ENCODE measurements at regions not wholly inside any gene's neighbourhood (a gene's known extent, or its start where the extent isn't known, plus 50 kb on each side); places are given as distances from the start of the nearest gene placed in this dataset.

GRCh38 chr10:65501259-65501658, 1424.6 kb upstream of the LRRTM3 start:
- ChIA-PET CTCF (interaction anchor here (0.7 kb wide), 1 partner anchor 205 kb away, joined by 3 read pairs; no protein-coding TSS in a partner anchor), POLR2A (interaction anchor here (1.2 kb wide), 1 partner anchor 9 kb away, joined by 3 read pairs; no protein-coding TSS in a partner anchor)
- Mint-ChIP-seq H3K4me3 (ENCODE audit: unreplicated experiment) (no peak overlapping the region), H3K27me3 (ENCODE audit: insufficient read depth, unreplicated experiment) (no peaks in the 10 kb centered on the region), H3K9me3 (ENCODE audit: unreplicated experiment) (no peaks in the 10 kb centered on the region), H3K36me3 (ENCODE audit: insufficient read depth, unreplicated experiment) (no peaks in the 10 kb centered on the region), H3K27ac (ENCODE audit: low read depth, unreplicated experiment) (no peak overlapping the region), H3K4me1 (ENCODE audit: insufficient read depth, unreplicated experiment) (no peaks in the 10 kb centered on the region)
- no peak for TF ChIP-seq CTCF (IDR thresholded peaks at IDR 0.05; ENCODE audit: unreplicated experiment)
- intact Hi-C loops (cut with micrococcal nuclease): no loop called here
- no TSS peak for BruUV-seq (replicated peaks)
- no peak for DNase-seq (ENCODE audit: unreplicated experiment)

- Mint-ChIP-seq H3K4me1 (ENCODE audit: insufficient read depth, unreplicated experiment) (no peaks in the 10 kb centered on the region), H3K27ac (ENCODE audit: low read depth, unreplicated experiment) (no peak overlapping the region), H3K36me3 (ENCODE audit: insufficient read depth, unreplicated experiment) (no peaks in the 10 kb centered on the region), H3K4me3 (ENCODE audit: unreplicated experiment) (no peak overlapping the region), H3K27me3 (ENCODE audit: insufficient read depth, unreplicated experiment) (no peaks in the 10 kb centered on the region), H3K9me3 (ENCODE audit: unreplicated experiment) (no peaks in the 10 kb centered on the region)
- intact Hi-C loops (cut with micrococcal nuclease): no loop called here
- TF ChIP-seq CTCF (IDR thresholded peaks at IDR 0.05; ENCODE audit: unreplicated experiment): no peak
- no peak for DNase-seq (ENCODE audit: unreplicated experiment)
- no TSS peak for BruUV-seq (replicated peaks)
- CTCF ChIA-PET: no interaction called here
- POLR2A ChIA-PET: no interaction called here
Measured at GRCh38 chr10:65518379-65518778, 1407.5 kb upstream of the LRRTM3 start.

- no peak for DNase-seq (ENCODE audit: unreplicated experiment)
- POLR2A ChIA-PET: no interaction called here
- H3K27ac Mint-ChIP-seq (ENCODE audit: low read depth, unreplicated experiment): no peak overlapping the region
- TF ChIP-seq CTCF (IDR thresholded peaks at IDR 0.05; ENCODE audit: unreplicated experiment): no peak
- BruUV-seq (replicated peaks): no TSS peak
- H3K4me3 Mint-ChIP-seq (ENCODE audit: unreplicated experiment): no peak overlapping the region
- no peaks in the 10 kb centered on the region for H3K36me3 Mint-ChIP-seq (ENCODE audit: insufficient read depth, unreplicated experiment)
- CTCF ChIA-PET: no interaction called here
- H3K27me3 Mint-ChIP-seq (ENCODE audit: insufficient read depth, unreplicated experiment): no peaks in the 10 kb centered on the region
- no peaks in the 10 kb centered on the region for H3K4me1 Mint-ChIP-seq (ENCODE audit: insufficient read depth, unreplicated experiment)
- peaks cover 8% of the 10 kb centered on the region for H3K9me3 Mint-ChIP-seq (ENCODE audit: unreplicated experiment)
- intact Hi-C loops (cut with micrococcal nuclease): no loop called here
Measured at GRCh38 chr10:65528986-65529385, 1396.8 kb upstream of the LRRTM3 start.

- no peaks in the 10 kb centered on the region for H3K36me3 Mint-ChIP-seq (ENCODE audit: insufficient read depth, unreplicated experiment)
- CTCF ChIA-PET: no interaction called here
- no peaks in the 10 kb centered on the region for H3K9me3 Mint-ChIP-seq (ENCODE audit: unreplicated experiment)
- no peaks in the 10 kb centered on the region for H3K4me1 Mint-ChIP-seq (ENCODE audit: insufficient read depth, unreplicated experiment)
- TF ChIP-seq CTCF (IDR thresholded peaks at IDR 0.05; ENCODE audit: unreplicated experiment): no peak
- POLR2A ChIA-PET: no interaction called here
- DNase-seq (ENCODE audit: unreplicated experiment): no peak
- no peak overlapping the region for H3K27ac Mint-ChIP-seq (ENCODE audit: low read depth, unreplicated experiment)
- intact Hi-C loops (cut with micrococcal nuclease): no loop called here
- BruUV-seq (replicated peaks): no TSS peak
- H3K27me3 Mint-ChIP-seq (ENCODE audit: insufficient read depth, unreplicated experiment): no peaks in the 10 kb centered on the region
- H3K4me3 Mint-ChIP-seq (ENCODE audit: unreplicated experiment): no peak overlapping the region
Measured at GRCh38 chr10:65531545-65531944, 1394.3 kb upstream of the LRRTM3 start.

All from MCF 10A (cell line).